ENCODE measurements at regions not wholly inside any gene's neighbourhood (a gene's known extent, or its start where the extent isn't known, plus 50 kb on each side); places are given as distances from the start of the nearest gene placed in this dataset.
"Not testable (repeated sequence)": the region's sequence is repeated elsewhere in the genome, so short reads cannot be mapped to it uniquely, and the experiment has no call there.

- TF ChIP-seq, protein P1, sequence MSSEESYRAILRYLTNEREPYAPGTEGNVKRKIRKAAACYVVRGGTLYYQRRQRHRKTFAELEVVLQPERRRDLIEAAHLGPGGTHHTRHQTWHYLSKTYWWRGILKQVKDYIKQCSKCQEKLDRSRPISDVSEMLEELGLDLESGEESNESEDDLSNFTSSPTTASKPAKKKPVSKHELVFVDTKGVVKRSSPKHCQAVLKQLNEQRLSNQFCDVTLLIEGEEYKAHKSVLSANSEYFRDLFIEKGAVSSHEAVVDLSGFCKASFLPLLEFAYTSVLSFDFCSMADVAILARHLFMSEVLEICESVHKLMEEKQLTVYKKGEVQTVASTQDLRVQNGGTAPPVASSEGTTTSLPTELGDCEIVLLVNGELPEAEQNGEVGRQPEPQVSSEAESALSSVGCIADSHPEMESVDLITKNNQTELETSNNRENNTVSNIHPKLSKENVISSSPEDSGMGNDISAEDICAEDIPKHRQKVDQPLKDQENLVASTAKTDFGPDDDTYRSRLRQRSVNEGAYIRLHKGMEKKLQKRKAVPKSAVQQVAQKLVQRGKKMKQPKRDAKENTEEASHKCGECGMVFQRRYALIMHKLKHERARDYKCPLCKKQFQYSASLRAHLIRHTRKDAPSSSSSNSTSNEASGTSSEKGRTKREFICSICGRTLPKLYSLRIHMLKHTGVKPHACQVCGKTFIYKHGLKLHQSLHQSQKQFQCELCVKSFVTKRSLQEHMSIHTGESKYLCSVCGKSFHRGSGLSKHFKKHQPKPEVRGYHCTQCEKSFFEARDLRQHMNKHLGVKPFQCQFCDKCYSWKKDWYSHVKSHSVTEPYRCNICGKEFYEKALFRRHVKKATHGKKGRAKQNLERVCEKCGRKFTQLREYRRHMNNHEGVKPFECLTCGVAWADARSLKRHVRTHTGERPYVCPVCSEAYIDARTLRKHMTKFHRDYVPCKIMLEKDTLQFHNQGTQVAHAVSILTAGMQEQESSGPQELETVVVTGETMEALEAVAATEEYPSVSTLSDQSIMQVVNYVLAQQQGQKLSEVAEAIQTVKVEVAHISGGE (tag by site-specific recombination; conservative IDR thresholded peaks at IDR 0.05; ENCODE audit: low read depth): not testable (repeated sequence)
- not testable (repeated sequence) for TF ChIP-seq CTCF (tag by site-specific recombination; IDR thresholded peaks at IDR 0.05)
- peak; percentile 94 for TF ChIP-seq ZNF585B (tag by site-specific recombination; IDR thresholded peaks at IDR 0.05)
- TF ChIP-seq, protein P2, sequence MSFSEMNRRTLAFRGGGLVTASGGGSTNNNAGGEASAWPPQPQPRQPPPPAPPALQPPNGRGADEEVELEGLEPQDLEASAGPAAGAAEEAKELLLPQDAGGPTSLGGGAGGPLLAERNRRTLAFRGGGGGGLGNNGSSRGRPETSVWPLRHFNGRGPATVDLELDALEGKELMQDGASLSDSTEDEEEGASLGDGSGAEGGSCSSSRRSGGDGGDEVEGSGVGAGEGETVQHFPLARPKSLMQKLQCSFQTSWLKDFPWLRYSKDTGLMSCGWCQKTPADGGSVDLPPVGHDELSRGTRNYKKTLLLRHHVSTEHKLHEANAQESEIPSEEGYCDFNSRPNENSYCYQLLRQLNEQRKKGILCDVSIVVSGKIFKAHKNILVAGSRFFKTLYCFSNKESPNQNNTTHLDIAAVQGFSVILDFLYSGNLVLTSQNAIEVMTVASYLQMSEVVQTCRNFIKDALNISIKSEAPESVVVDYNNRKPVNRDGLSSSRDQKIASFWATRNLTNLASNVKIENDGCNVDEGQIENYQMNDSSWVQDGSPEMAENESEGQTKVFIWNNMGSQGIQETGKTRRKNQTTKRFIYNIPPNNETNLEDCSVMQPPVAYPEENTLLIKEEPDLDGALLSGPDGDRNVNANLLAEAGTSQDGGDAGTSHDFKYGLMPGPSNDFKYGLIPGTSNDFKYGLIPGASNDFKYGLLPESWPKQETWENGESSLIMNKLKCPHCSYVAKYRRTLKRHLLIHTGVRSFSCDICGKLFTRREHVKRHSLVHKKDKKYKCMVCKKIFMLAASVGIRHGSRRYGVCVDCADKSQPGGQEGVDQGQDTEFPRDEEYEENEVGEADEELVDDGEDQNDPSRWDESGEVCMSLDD (tag by site-specific recombination; IDR thresholded peaks at IDR 0.05): not testable (repeated sequence)
These were observed 266.9 kb downstream of the AGTPBP1 start for GRCh38 chr9:85474896-85475295.
